HEK293 (cell line): ENCODE measurements at regions not wholly inside any gene's neighbourhood (a gene's known extent, or its start where the extent isn't known, plus 50 kb on each side); places are given as distances from the start of the nearest gene placed in this dataset.

Source experiments
- ATF2 ChIP-seq: fragments of 450-650 bp; formaldehyde crosslinking; IDR thresholded peaks from 2 replicates; pipeline ENCODE4 v1.5.1; 2016; ENCODE audit warnings: missing biosample characterization, missing genetic modification characterization, low read depth
- CTCF ChIP-seq: fragments of 450-650 bp; formaldehyde crosslinking; IDR thresholded peaks from 2 replicates; pipeline ENCODE4 v1.5.1; 2016; ENCODE audit warnings: missing biosample characterization, missing genetic modification characterization
- REST ChIP-seq: fragments of 450-650 bp; formaldehyde crosslinking; IDR thresholded peaks from 2 replicates; pipeline ENCODE4 v1.5.1; 2016; ENCODE audit warnings: missing biosample characterization, missing genetic modification characterization
- ZNF24 ChIP-seq: fragments of 450-650 bp; formaldehyde crosslinking; IDR thresholded peaks from 2 replicates; pipeline ENCODE4 v1.5.1; 2016; ENCODE audit warnings: missing biosample characterization, missing genetic modification characterization
- ZNF677 ChIP-seq: fragments of 450-650 bp; IDR thresholded peaks from 2 replicates; pipeline ENCODE4 v1.5.0; 2018; ENCODE audit warnings: missing biosample characterization, mild to moderate bottlenecking, missing genetic modification characterization, moderate library complexity

GRCh38 chr3:118782755-118783202, 251.9 kb downstream of the IGSF11 start:
- TF ChIP-seq ATF2 (tag by site-specific recombination): no peak
- no peak for TF ChIP-seq ZNF677 (tag by site-specific recombination)
- TF ChIP-seq CTCF (tag by site-specific recombination): no peak
- no peak for TF ChIP-seq ZNF24 (tag by site-specific recombination)
- no peak for TF ChIP-seq REST
